Pulmonary artery endothelial cell (primary cell): ENCODE measurements at regions not wholly inside any gene's neighbourhood (a gene's known extent, or its start where the extent isn't known, plus 50 kb on each side); places are given as distances from the start of the nearest gene placed in this dataset.

Experiments
- DNase-seq: peaks from one replicate; pipeline ENCODE4 v3.0.0-alpha.2; 2011; ENCODE audit warnings: low read depth, low spot score

DNA sequence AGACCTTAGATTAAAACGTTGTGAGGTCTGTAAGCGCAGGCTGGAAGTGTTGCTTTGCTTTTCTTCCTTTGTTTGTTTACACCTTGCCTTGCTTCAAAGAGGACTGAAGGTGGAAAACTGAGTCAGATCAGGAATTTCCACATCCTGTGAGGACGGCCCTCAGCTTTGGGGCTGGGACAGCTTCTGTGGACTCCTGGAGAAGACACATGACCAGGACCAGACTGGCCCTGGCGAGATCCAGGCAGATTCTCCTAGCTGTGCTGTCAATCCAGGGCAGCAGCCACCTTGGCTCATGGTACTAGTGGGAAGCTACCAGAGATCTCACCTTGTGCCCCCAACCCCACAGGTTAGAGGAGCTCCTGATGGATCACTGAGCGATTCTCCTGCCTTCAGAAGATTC, 1461.9 kb downstream of the TBC1D22A start:
- DNase-seq, result no peak

- DNase-seq, result no peak
Measured at GRCh38 chr22:48223488-48224190, 1461.2 kb downstream of the TBC1D22A start.

DNA sequence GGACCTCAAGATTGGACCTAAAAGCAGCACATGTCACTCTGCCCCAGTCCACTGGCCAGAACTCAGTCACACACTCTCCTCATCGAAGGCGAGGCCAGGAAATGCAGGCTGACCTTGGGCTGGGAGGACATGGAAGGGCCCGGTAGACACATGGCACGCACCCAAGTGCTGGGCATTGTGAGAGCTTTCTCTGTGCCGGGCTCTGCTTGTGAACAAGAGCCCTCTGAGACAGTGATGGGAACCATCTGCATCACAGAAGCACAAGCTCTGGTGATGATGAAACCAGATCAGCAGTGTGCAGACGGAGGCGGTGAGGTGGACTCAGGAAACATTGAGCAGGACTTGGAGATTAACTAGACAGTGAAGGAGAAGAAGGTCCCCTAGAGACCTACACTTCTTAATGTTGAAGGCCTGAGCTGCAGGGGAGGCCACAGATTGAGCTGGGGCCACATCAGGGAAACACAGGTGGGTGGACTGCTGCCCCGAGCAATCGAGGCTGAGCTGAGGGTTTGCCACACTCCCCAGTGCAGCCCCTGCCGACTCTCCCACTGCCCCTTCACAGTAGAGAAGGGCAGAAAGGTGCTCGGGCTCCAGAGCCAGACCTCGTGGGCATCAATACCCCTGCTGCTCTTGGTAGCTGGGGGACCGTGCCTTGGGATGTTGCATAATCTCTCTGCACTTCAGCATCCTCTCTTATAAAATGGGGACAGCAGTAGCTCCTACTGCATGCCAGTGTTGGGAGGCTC, 1460.5 kb downstream of the TBC1D22A start:
- DNase-seq, result no peak

DNA sequence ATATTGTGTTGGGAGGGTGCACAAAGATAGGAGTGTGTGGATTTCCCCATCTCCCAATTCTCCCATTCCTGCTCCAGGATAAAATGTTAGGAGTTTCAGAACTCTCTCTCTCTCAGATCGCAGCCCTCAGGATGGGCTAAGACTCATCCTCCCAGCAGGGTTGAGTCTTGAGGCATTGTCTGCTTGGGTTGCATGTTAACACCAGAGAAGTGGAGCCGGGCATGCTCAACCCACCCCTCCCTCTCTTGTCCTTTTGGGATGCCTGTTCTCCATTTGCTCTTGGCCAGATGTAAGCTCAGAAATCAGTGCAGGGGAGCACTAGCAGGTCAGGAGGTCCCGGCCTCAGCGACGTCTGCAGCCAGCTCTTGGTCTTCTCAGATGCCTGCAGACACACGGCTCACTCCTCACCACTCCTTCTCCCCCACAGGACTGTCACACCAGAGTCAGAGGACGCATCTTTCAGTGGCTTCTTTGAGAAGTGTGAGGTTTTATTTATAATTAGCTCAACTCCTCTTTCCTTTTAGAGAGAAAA, 1456.5 kb downstream of the TBC1D22A start:
- no peak for DNase-seq

GRCh38 chr22:48217596-48217995, 1455.1 kb downstream of the TBC1D22A start:
- DNase-seq, result no peak

- no peak for DNase-seq
Measured at GRCh38 chr22:48212727-48213126, 1450.3 kb downstream of the TBC1D22A start.

DNA sequence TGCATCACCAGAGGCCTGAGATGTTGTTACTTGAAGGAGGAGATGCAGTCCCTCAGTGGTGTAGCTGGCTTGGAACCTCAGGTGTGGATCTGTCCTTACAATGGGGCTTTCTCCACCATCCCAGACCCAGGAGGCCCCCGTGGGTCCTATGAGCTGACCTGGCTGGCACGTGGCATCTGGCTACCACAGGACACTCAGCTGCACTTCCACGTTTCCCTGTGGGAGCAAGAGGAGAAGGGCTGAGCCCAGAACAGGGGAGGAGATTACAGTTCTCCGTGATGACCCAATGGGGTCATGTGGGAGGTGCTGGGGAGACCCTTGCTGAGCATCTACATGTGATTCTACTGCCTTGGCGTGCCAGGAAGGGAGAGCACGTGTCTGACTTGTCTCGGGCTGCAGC, 1448.4 kb downstream of the TBC1D22A start:
- no peak for DNase-seq

DNA sequence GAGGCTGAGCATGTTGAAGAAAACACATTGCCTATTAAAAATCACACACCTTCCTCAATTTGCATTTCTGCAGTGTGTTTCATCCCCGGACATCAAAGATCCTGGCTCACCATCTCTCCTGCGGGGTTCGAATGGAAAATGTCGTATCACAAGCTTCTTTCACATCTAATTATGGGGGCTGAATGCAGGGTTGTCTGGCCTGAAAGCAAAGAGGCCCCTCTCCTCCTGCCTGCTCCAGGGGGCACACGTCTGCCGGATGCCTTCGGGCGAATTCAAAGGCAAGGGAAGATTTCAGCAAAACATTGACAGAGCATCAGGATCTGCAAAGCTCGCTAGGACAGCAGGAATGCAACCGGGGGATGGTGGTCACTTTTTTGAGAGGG, 1447.7 kb downstream of the TBC1D22A start:
- DNase-seq, result no peak

DNA sequence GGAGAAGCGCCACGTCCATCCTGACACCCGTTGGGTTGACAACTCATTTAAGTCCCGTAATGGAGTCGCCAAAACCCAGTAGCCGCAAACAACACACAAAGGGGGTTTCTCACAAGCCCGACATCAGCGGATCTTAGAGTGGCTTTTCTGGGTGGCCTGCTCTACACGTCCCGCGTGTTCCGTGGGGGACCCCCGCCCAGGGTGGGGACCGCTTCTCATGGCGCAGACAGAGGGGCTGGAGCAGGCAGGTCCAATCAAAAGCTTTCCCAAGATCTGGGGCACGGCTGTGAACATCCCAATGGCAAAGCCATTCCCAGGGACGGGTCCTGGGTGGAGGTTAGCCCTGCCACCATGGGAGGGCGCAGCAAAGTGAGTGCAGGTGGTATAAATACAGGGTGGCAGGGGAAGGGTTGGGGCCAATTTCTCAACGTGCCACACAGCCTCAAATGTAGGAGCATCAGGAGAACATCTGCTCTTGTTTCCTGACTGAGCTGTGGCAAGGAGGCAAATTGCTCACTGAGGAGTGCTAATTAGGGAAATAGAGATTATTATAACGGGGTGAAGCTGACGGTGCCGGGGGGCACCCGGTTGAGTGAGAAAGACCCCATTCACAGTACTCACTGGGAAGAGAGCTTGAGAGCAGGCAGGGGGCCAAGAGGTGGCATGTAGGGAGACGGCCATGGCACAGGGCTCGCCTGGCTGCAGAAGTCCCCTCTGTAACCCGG, 1447.2 kb downstream of the TBC1D22A start:
- no peak for DNase-seq

DNA sequence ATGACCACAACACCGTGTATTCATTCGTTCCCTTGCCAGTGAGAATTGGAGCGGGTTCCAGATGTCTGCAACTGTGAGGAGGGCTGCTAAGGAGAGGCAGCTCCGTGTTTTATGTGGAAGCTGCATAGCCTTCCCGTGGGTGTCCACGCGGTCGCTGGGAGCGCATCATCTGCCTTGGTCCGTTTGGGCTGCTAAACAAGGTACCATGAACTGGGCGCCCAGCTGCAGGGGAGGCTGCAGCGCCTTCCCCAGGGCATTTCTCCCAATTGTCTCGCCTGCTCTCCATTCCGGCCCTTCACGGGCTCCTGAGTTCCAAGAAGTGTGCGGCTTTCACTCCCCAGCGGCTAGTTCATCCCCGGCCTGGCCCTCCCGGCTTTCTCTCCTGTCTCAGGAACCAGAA, 1446.4 kb downstream of the TBC1D22A start:
- DNase-seq, result no peak

DNA sequence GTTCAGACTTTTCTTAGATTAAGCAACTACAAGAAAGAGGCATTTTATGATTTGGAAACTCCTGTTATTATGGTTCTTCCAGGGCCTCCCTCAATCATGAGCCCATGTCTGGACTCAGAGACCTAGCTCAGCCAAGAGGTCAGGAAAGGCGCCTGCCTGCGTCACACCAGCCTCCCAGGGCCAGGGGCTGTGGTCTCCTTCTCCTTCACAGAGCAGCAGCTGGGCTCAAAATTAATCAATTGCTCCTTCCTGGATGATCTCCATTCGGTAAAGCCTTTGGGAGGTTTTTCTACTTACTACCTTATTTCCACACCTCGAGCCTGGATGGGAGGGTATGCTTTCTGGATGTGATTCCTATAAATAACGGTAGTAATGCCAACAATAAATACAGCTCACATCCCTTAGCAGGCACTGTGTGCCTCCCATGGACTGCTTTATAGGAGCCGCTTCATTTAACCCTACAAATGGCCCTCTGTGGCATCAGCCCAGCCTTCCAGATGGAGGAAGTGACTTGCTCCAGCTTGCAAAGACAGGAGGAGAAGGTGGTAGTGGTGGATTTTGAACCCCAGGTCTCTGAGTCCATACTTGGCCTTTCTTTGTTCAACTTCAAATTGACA, 1445.6 kb downstream of the TBC1D22A start:
- no peak for DNase-seq

- no peak for DNase-seq
Measured at GRCh38 chr22:48205790-48206189, 1443.3 kb downstream of the TBC1D22A start.

DNA sequence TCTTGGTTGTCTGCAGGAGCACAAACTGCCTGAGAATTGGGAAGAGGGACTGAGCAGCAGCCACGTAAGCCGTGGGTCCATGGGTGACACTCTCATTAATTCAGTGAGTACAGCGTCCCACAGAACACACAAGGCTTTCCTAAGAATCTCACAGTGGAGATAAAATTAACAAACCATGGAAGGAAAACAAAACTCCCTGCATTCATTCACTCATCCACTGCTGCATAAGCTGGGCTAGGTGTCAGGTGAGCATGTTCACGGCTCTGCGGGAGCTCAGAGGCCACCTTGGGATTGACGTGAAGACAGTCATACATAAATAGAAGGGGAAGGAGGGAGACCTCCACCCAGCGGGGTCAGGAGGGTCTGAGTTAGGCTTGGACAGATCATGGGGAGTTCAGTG, 1442.7 kb downstream of the TBC1D22A start:
- no peak for DNase-seq

GRCh38 chr22:48204296-48204695, 1441.8 kb downstream of the TBC1D22A start:
- DNase-seq, result no peak

DNA sequence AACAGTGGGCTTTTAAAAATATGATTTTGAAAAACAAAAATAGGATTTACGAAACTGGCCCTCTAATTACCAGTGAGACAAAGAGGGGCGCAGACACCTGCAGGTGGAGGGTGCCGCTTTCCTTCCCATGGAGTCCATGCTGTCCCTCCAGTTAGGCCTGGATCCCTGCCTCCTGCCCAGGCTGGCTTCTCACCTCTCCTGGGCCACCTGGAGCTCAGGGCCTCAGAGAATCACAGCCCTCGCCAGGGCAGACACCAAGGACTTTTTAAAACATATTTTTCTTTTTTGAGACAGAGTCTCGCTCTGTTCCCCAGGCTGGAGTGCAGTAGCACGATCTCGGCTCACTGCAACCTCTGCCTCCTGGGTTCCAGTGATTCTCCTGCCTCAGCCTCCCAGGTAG, 1437.2 kb downstream of the TBC1D22A start:
- no peak for DNase-seq

- DNase-seq, result no peak
Measured at GRCh38 chr22:48198489-48199459, 1436.3 kb downstream of the TBC1D22A start.

GRCh38 chr22:48197189-48197690, 1434.8 kb downstream of the TBC1D22A start:
- DNase-seq, result no peak

- DNase-seq, result no peak
Measured at GRCh38 chr22:48192920-48193319, 1430.5 kb downstream of the TBC1D22A start.

GRCh38 chr22:48192071-48192470, 1429.6 kb downstream of the TBC1D22A start:
- no peak for DNase-seq

DNA sequence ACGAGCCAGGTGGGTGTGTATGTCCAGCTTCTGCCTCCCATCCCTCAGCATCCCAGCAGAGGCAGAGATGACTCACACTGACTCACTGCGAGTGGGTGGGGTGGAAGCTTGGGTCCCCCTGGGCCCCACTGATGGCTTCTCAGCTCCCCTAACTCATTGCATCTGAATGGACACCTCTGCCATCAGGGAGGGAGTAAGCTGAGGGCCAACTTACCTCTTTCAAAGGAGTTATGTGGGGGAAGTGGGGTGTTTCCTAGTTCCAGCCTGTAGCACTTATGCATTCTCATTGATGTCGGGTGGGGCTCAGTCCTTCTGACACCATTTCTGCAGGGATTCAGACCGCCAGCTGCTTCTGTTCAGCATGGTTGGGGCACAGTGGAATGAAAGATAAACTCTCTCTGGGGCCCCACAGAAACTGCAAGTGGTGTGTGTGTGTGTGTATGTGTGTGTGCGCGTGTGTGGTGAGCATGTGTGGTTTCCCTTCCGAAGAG, 1425.8 kb downstream of the TBC1D22A start:
- DNase-seq, result no peak
